OCI-LY1 (cell line): ENCODE measurements at regions not wholly inside any gene's neighbourhood (a gene's known extent, or its start where the extent isn't known, plus 50 kb on each side); places are given as distances from the start of the nearest gene placed in this dataset.

Experiments
- EZH2 ChIP-seq: fragments of 200-600 bp; sonication (generic), shearing (Covaris generic); IDR thresholded peaks from 2 replicates; pipeline ENCODE4 v1.8.0; 2017; ENCODE audit warnings: borderline replicate concordance, mixed run types, mild to moderate bottlenecking, antibody characterized with exemption, low read length, moderate library complexity, mixed read lengths
- TF ChIP-seq, protein P1 (sequence below): fragments of 200-600 bp; sonication (generic), shearing (Covaris generic); IDR thresholded peaks from 2 replicates; pipeline ENCODE4 v1.5.1; 2017; ENCODE audit warnings: mild to moderate bottlenecking, antibody characterized with exemption, low read length, moderate library complexity, mixed read lengths

DNA sequence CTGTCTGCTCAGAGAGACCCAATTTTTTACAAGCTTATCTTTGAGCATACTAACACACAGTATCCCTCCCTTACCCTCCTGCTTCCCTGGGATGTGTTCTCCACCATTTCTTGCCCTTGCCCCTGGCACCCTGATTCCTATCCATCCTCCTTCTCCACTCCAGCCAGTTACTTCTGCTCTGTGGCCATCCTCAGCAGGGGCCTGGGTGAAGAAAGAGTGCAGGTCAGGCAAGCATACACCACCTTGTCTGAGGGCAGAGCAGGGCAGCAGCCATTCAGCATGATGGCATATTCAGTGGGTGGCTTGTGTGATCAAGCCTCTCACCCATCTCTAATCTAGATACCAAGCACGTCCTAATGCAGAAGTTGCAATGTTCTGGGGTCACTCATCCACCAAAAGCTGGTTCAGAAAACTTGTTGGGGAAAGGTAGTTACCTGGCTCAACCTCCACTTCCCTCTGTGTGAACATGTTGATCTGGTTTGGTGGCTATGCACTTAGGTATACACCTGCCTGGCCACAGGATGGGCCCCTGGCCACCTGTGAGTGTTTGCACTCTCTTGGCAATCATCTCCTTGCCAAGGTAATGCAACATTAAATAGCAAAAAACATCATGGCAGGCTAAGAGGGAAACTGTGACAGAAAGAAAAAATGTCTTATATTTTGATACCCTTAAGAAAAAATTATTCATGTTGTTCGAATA, 900.3 kb upstream of the MIR17HG start:
- TF ChIP-seq, protein P1, sequence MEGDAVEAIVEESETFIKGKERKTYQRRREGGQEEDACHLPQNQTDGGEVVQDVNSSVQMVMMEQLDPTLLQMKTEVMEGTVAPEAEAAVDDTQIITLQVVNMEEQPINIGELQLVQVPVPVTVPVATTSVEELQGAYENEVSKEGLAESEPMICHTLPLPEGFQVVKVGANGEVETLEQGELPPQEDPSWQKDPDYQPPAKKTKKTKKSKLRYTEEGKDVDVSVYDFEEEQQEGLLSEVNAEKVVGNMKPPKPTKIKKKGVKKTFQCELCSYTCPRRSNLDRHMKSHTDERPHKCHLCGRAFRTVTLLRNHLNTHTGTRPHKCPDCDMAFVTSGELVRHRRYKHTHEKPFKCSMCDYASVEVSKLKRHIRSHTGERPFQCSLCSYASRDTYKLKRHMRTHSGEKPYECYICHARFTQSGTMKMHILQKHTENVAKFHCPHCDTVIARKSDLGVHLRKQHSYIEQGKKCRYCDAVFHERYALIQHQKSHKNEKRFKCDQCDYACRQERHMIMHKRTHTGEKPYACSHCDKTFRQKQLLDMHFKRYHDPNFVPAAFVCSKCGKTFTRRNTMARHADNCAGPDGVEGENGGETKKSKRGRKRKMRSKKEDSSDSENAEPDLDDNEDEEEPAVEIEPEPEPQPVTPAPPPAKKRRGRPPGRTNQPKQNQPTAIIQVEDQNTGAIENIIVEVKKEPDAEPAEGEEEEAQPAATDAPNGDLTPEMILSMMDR: no peak
- TF ChIP-seq EZH2: no peak
